Stimulated activated CD8-positive, alpha-beta memory T cell treated with anti-CD3 and anti-CD28 coated beads, Interleukin-7, amount 100 ng/mL, for 4 hours (primary cell): ENCODE measurements at regions not wholly inside any gene's neighbourhood (a gene's known extent, or its start where the extent isn't known, plus 50 kb on each side); places are given as distances from the start of the nearest gene placed in this dataset.

Experiments used
- DNase-seq, 2 donors: peaks; one replicate each; pipeline ENCODE4 v3.0.0-alpha.2; 2020; ENCODE audit warnings: low read depth in 2 of 2

GRCh38 chr10:7507887-7508726, 97.3 kb upstream of the SFMBT2 start:
- no peak for DNase-seq

- DNase-seq = no peak
Measured at GRCh38 chr10:7506571-7506970, 95.7 kb upstream of the SFMBT2 start.

GRCh38 chr10:7505196-7505595, 94.4 kb upstream of the SFMBT2 start:
- no peak for DNase-seq

GRCh38 chr10:7503190-7503589, 92.4 kb upstream of the SFMBT2 start:
- no peak for DNase-seq

GRCh38 chr10:7501157-7501556, 90.3 kb upstream of the SFMBT2 start:
- DNase-seq = no peak

- no peak for DNase-seq
Measured at GRCh38 chr10:7498111-7498510, 87.3 kb upstream of the SFMBT2 start.

GRCh38 chr10:7493996-7494395, 83.2 kb upstream of the SFMBT2 start:
- DNase-seq = no peak

GRCh38 chr10:7492660-7493046, 81.8 kb upstream of the SFMBT2 start:
- no peak for DNase-seq

- DNase-seq = no peak
Measured at GRCh38 chr10:7491949-7492659, 81.3 kb upstream of the SFMBT2 start.

GRCh38 chr10:7491230-7491629, 80.4 kb upstream of the SFMBT2 start:
- no peak for DNase-seq

GRCh38 chr10:7488418-7488829, 77.6 kb upstream of the SFMBT2 start:
- no peak for DNase-seq

- DNase-seq = no peak
Measured at GRCh38 chr10:7487528-7487927, 76.7 kb upstream of the SFMBT2 start.

- DNase-seq = no peak
Measured at GRCh38 chr10:7486528-7486927, 75.7 kb upstream of the SFMBT2 start.

- DNase-seq = no peak
Measured at GRCh38 chr10:7485799-7486198, 75.0 kb upstream of the SFMBT2 start.

- no peak for DNase-seq
Measured at GRCh38 chr10:7485244-7485556, 74.4 kb upstream of the SFMBT2 start.

- DNase-seq = peak; percentile 32 to 37
Measured at GRCh38 chr10:7484456-7485243, 73.8 kb upstream of the SFMBT2 start.

GRCh38 chr10:7483848-7484247, 73.0 kb upstream of the SFMBT2 start:
- no peak for DNase-seq

GRCh38 chr10:7482992-7483391, 72.2 kb upstream of the SFMBT2 start:
- DNase-seq = no peak

- no peak for DNase-seq
Measured at GRCh38 chr10:7481368-7481765, 70.5 kb upstream of the SFMBT2 start.

- no peak for DNase-seq
Measured at GRCh38 chr10:7480742-7481367, 70.0 kb upstream of the SFMBT2 start.

GRCh38 chr10:7479861-7480598, 69.2 kb upstream of the SFMBT2 start:
- DNase-seq = no peak
